Endodermal cell (in vitro differentiated cells): ENCODE measurements at regions not wholly inside any gene's neighbourhood (a gene's known extent, or its start where the extent isn't known, plus 50 kb on each side); places are given as distances from the start of the nearest gene placed in this dataset.

Source experiments
- DNase-seq: peaks from one replicate; pipeline ENCODE4 v3.0.0-alpha.2; 2017
- H3K27ac ChIP-seq: 2 replicates; pipeline ENCODE4 v1.5.1; 2013; ENCODE audit warnings: mild to moderate bottlenecking, low read depth, low read length, moderate library complexity
- H3K27me3 ChIP-seq: 2 replicates; pipeline ENCODE4 v1.6.1; 2013; ENCODE audit warnings: mild to moderate bottlenecking, low read length, moderate library complexity; ENCODE audit not compliant: insufficient read depth, control insufficient read depth, poor library complexity, severe bottlenecking
- H3K36me3 ChIP-seq: 2 replicates; pipeline ENCODE4 v1.7.0; 2013; ENCODE audit warnings: mild to moderate bottlenecking, low read length, moderate library complexity; ENCODE audit not compliant: control insufficient read depth, insufficient read depth
- H3K4me1 ChIP-seq: one replicate; pipeline ENCODE4 v1.7.0; 2013; ENCODE audit warnings: low read length; ENCODE audit not compliant: control insufficient read depth, insufficient read depth
- H3K4me3 ChIP-seq: 2 replicates; pipeline ENCODE4 v1.5.1; 2013; ENCODE audit warnings: mild to moderate bottlenecking, low read length, moderate library complexity
- H3K9ac ChIP-seq: 2 replicates; pipeline ENCODE4 v1.6.1; 2013; ENCODE audit warnings: mild to moderate bottlenecking, low read length, moderate library complexity; ENCODE audit not compliant: poor library complexity, severe bottlenecking; ENCODE audit errors: extremely low read depth
- H3K9me3 ChIP-seq: 2 replicates; pipeline ENCODE4 v1.6.1; 2013; ENCODE audit warnings: mild to moderate bottlenecking, low read length, moderate library complexity; ENCODE audit not compliant: control insufficient read depth
- H3K27ac Mint-ChIP-seq: 2 replicates; pipeline ENCODE4 v1.8.0; 2020; ENCODE audit warnings: mixed read lengths
- H3K27me3 Mint-ChIP-seq: 2 replicates; pipeline ENCODE4 v1.8.0; 2021; ENCODE audit warnings: mild to moderate bottlenecking, mixed read lengths; ENCODE audit not compliant: insufficient read depth
- H3K36me3 Mint-ChIP-seq: 2 replicates; pipeline ENCODE4 v1.8.0; 2020; ENCODE audit warnings: low read depth, mixed read lengths
- H3K4me1 Mint-ChIP-seq: 2 replicates; pipeline ENCODE4 v1.8.0; 2020; ENCODE audit warnings: mixed read lengths
- H3K4me3 Mint-ChIP-seq: 2 replicates; pipeline ENCODE4 v1.8.0; 2020; ENCODE audit warnings: mild to moderate bottlenecking, moderate library complexity, mixed read lengths
- H3K9me3 Mint-ChIP-seq: 2 replicates; pipeline ENCODE4 v1.8.0; 2020; ENCODE audit warnings: mild to moderate bottlenecking, mixed read lengths
- CTCF ChIP-seq: fragments of 200-600 bp; sonication (generic); conservative IDR thresholded peaks from 2 replicates; pipeline ENCODE4 v1.5.0; 2021; ENCODE audit warnings: antibody characterized with exemption, mild to moderate bottlenecking
- WGBS, 2 experiments: methylation state at CpG; one replicate each; pipeline versions ENCODE4 v1.1.5 to v1.1.7; 2013; ENCODE audit warnings: missing lambda C conversion rate in 2 of 2, mixed read lengths in 1 of 2; ENCODE audit not compliant: insufficient coverage in 1 of 2, insufficient read length in 1 of 2; 5-methylcytosine and 5-hydroxymethylcytosine counted together

- Mint-ChIP-seq H3K4me1 (peaks cover 28% of the 10 kb centered on the region), H3K36me3 (no peaks in the 10 kb centered on the region), H3K27ac (no peak overlapping the region), H3K4me3 (no peak overlapping the region), H3K9me3 (no peaks in the 10 kb centered on the region), H3K27me3 (no peaks in the 10 kb centered on the region)
- Histone ChIP-seq H3K4me3 (no peak overlapping the region), H3K9me3 (no peaks in the 10 kb centered on the region), H3K9ac (no peak overlapping the region), H3K4me1 (peaks cover 2% of the 10 kb centered on the region), H3K27ac (no peak overlapping the region), H3K27me3 (no peaks in the 10 kb centered on the region), H3K36me3 (no peaks in the 10 kb centered on the region)
- WGBS, 2 experiments: 83 to 100% methylated on average over 1 of the region's 1 CpG
- DNase-seq: no peak
- TF ChIP-seq CTCF: no peak
Measured at GRCh38 chr13:73292127-73292526, 233.3 kb downstream of the KLF5 start.

- no peak for DNase-seq
- Mint-ChIP-seq H3K9me3 (no peaks in the 10 kb centered on the region), H3K4me3 (no peak overlapping the region), H3K36me3 (no peaks in the 10 kb centered on the region), H3K27ac (no peak overlapping the region), H3K27me3 (no peaks in the 10 kb centered on the region), H3K4me1 (peaks cover 30% of the 10 kb centered on the region)
- TF ChIP-seq CTCF: no peak
- no peaks in the 10 kb centered on the region for H3K9me3 ChIP-seq
- H3K36me3 ChIP-seq: no peaks in the 10 kb centered on the region
- H3K4me3 ChIP-seq: no peak overlapping the region
- no peak overlapping the region for H3K27ac ChIP-seq
- peaks cover 4% of the 10 kb centered on the region for H3K4me1 ChIP-seq
- no peaks in the 10 kb centered on the region for H3K27me3 ChIP-seq
- WGBS, 2 experiments: 94 to 100% methylated on average over 2 to 4 of the region's 4 CpGs
- H3K9ac ChIP-seq: no peak overlapping the region
Measured at GRCh38 chr13:73290844-73291243, 232.0 kb downstream of the KLF5 start.

DNA sequence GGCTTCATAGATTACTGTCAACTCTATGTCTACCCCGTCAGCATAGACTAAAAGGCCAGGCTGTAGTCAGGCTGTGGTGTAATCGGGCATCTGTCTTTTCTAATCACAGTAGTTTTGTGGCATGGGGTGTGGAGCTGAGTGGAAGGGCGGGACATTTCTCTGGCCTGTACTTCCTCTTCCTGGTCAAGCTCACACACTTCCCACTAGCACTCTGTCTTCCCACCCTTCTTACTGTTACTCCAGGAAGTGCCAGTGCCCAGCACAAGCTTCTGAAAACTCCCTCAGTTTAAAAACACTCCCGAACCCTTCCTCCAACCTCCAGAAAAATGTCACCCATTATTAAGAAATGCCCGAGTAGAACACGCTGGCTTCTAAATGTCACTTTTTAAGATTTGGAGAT is 229.8 kb downstream of the KLF5 start:
- H3K9me3 ChIP-seq: no peaks in the 10 kb centered on the region
- peaks cover 27% of the 10 kb centered on the region for H3K4me1 Mint-ChIP-seq
- TF ChIP-seq CTCF: no peak
- H3K27me3 Mint-ChIP-seq: no peaks in the 10 kb centered on the region
- H3K9ac ChIP-seq: no peak overlapping the region
- H3K27ac Mint-ChIP-seq: no peak overlapping the region
- H3K27me3 ChIP-seq: no peaks in the 10 kb centered on the region
- DNase-seq: no peak
- peaks cover 4% of the 10 kb centered on the region for H3K4me1 ChIP-seq
- H3K36me3 ChIP-seq: no peaks in the 10 kb centered on the region
- H3K4me3 Mint-ChIP-seq: no peak overlapping the region
- 95 to 100% methylated on average over 3 to 6 of the region's 6 CpGs for WGBS, 2 experiments
- no peak overlapping the region for H3K4me3 ChIP-seq
- H3K27ac ChIP-seq: no peak overlapping the region
- no peaks in the 10 kb centered on the region for H3K9me3 Mint-ChIP-seq
- no peaks in the 10 kb centered on the region for H3K36me3 Mint-ChIP-seq
